HL-60 (cell line): ENCODE measurements at regions not wholly inside any gene's neighbourhood (a gene's known extent, or its start where the extent isn't known, plus 50 kb on each side); places are given as distances from the start of the nearest gene placed in this dataset.

Experiments used
- DNase-seq, 2 experiments: peaks; one replicate each; pipeline ENCODE4 v3.0.0-alpha.2; 2010 to 2020; ENCODE audit warnings: low read depth in 1 of 2, low spot score in 1 of 2
- H3K27ac ChIP-seq: fragments of 250-450 bp; sonication (Bioruptor Pico); replicated peaks from 2 replicates; pipeline ENCODE4 v1.5.1; 2020; ENCODE audit warnings: mild to moderate bottlenecking, moderate library complexity
- H3K27me3 ChIP-seq: fragments of 250-450 bp; sonication (Bioruptor Pico); 2 replicates; pipeline ENCODE4 v1.5.1; 2021; ENCODE audit warnings: mild to moderate bottlenecking, moderate library complexity; ENCODE audit not compliant: insufficient read depth, poor library complexity, severe bottlenecking
- H3K4me3 ChIP-seq: replicated peaks from 2 replicates; pipeline ENCODE4 v1.5.1; 2011; ENCODE audit warnings: mild to moderate bottlenecking, control low read depth, low read length; ENCODE audit not compliant: insufficient read depth
- GABPA ChIP-seq: IDR thresholded peaks from 2 replicates; pipeline ENCODE4 v1.6.1; 2012; ENCODE audit warnings: low read depth
- POLR2AphosphoS5 ChIP-seq: IDR thresholded peaks from 2 replicates; pipeline ENCODE4 v1.6.1; 2012; ENCODE audit warnings: low read depth
- SPI1 ChIP-seq: IDR thresholded peaks from 2 replicates; pipeline ENCODE4 v1.6.1; 2012; ENCODE audit warnings: low read depth, mild to moderate bottlenecking, borderline replicate concordance
- TF ChIP-seq, protein P1 (sequence below): IDR thresholded peaks from one replicate; pipeline ENCODE4 v1.5.1; 2011; ENCODE audit warnings: low read length, control low read depth, inconsistent platforms; ENCODE audit not compliant: insufficient read depth
- TF ChIP-seq, protein P2 (sequence below): IDR thresholded peaks from 2 replicates; pipeline ENCODE4 v1.6.1; 2012; ENCODE audit warnings: low read depth; ENCODE audit not compliant: insufficient replicate concordance

- no peaks in the 10 kb centered on the region for H3K27me3 ChIP-seq
- no peak for DNase-seq
Observed at GRCh38 chr20:51266353-51266752, 243.4 kb upstream of the KCNG1 start.

DNA sequence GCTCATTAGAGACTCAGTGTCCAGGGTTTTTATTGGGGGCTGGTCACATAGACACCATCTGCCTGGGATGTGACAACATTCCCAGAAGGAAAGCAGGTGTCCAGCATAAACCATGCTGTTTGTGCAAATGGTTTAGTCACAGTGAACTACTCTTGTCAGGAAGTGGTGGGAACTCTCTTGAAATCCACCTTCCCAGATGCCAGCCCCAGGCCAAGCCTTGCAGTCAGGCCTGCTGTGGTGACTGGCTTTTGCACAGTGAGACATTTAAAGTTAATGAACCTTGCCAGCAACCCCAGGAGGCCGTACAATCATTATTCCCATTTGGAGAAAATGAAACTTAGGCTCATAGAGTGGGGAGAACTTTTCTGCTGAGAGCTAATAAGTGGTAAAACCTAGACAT, 242.5 kb upstream of the KCNG1 start:
- TF ChIP-seq GABPA = no peak
- no peak for TF ChIP-seq POLR2AphosphoS5
- TF ChIP-seq, protein P1, sequence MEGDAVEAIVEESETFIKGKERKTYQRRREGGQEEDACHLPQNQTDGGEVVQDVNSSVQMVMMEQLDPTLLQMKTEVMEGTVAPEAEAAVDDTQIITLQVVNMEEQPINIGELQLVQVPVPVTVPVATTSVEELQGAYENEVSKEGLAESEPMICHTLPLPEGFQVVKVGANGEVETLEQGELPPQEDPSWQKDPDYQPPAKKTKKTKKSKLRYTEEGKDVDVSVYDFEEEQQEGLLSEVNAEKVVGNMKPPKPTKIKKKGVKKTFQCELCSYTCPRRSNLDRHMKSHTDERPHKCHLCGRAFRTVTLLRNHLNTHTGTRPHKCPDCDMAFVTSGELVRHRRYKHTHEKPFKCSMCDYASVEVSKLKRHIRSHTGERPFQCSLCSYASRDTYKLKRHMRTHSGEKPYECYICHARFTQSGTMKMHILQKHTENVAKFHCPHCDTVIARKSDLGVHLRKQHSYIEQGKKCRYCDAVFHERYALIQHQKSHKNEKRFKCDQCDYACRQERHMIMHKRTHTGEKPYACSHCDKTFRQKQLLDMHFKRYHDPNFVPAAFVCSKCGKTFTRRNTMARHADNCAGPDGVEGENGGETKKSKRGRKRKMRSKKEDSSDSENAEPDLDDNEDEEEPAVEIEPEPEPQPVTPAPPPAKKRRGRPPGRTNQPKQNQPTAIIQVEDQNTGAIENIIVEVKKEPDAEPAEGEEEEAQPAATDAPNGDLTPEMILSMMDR = no peak
- TF ChIP-seq, protein P2, sequence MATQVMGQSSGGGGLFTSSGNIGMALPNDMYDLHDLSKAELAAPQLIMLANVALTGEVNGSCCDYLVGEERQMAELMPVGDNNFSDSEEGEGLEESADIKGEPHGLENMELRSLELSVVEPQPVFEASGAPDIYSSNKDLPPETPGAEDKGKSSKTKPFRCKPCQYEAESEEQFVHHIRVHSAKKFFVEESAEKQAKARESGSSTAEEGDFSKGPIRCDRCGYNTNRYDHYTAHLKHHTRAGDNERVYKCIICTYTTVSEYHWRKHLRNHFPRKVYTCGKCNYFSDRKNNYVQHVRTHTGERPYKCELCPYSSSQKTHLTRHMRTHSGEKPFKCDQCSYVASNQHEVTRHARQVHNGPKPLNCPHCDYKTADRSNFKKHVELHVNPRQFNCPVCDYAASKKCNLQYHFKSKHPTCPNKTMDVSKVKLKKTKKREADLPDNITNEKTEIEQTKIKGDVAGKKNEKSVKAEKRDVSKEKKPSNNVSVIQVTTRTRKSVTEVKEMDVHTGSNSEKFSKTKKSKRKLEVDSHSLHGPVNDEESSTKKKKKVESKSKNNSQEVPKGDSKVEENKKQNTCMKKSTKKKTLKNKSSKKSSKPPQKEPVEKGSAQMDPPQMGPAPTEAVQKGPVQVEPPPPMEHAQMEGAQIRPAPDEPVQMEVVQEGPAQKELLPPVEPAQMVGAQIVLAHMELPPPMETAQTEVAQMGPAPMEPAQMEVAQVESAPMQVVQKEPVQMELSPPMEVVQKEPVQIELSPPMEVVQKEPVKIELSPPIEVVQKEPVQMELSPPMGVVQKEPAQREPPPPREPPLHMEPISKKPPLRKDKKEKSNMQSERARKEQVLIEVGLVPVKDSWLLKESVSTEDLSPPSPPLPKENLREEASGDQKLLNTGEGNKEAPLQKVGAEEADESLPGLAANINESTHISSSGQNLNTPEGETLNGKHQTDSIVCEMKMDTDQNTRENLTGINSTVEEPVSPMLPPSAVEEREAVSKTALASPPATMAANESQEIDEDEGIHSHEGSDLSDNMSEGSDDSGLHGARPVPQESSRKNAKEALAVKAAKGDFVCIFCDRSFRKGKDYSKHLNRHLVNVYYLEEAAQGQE = no peak
- TF ChIP-seq SPI1 = no peak
- Histone ChIP-seq H3K4me3 (no peak overlapping the region), H3K27ac (no peak overlapping the region), H3K27me3 (no peaks in the 10 kb centered on the region)
- no peak for DNase-seq

More at GRCh38 chr20:51266353-51266752, 243.4 kb upstream of the KCNG1 start:
- TF ChIP-seq POLR2AphosphoS5 = no peak
- TF ChIP-seq GABPA = no peak
- no peak for TF ChIP-seq SPI1
- TF ChIP-seq, protein P2 = no peak
- TF ChIP-seq, protein P1 = no peak
- no peak overlapping the region for H3K4me3 ChIP-seq
- H3K27ac ChIP-seq = no peak overlapping the region

DNA sequence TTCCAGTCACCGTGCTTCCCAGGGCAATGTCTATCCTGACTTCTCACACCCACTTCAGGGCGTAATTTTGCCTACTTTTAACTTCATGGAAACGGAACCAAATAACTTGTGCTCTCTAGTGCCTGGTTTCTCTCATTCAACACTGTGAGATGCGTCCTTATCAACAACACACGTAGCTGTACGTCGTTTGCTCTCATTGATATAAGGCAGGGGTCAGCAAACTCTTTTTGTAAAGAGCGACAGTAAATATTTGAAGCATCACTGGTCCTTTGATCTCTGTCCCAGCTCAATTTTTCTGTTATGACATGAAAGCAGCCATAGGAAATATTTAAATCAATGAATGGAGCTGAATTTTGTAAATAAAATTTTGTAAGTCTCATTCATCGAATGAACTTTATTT, 239.3 kb upstream of the KCNG1 start:
- no peak for TF ChIP-seq POLR2AphosphoS5
- TF ChIP-seq, protein P1 = no peak
- TF ChIP-seq, protein P2 = no peak
- TF ChIP-seq SPI1 = no peak
- TF ChIP-seq GABPA = no peak
- H3K4me3 ChIP-seq = no peak overlapping the region
- H3K27me3 ChIP-seq = no peaks in the 10 kb centered on the region
- H3K27ac ChIP-seq = no peak overlapping the region
- no peak for DNase-seq
